Mesendoderm (in vitro differentiated cells): ENCODE measurements at regions not wholly inside any gene's neighbourhood (a gene's known extent, or its start where the extent isn't known, plus 50 kb on each side); places are given as distances from the start of the nearest gene placed in this dataset.

Source experiments
- DNase-seq: peaks from one replicate; pipeline ENCODE4 v3.0.0; 2013
- H2AK5ac ChIP-seq: 2 replicates; pipeline ENCODE4 v1.6.1; 2013; ENCODE audit warnings: low read length, inconsistent platforms
- H2BK120ac ChIP-seq: 2 replicates; pipeline ENCODE4 v1.6.1; 2013; ENCODE audit warnings: low read depth, mild to moderate bottlenecking, low read length, moderate library complexity, mixed read lengths
- H2BK15ac ChIP-seq: replicated peaks from 2 replicates; pipeline ENCODE4 v1.6.1; 2013; ENCODE audit warnings: low read depth, mild to moderate bottlenecking, moderate library complexity
- H2BK5ac ChIP-seq: 2 replicates; pipeline ENCODE4 v1.6.1; 2013; ENCODE audit warnings: low read length, inconsistent platforms
- H3K18ac ChIP-seq: 2 replicates; pipeline ENCODE4 v1.6.1; 2013; ENCODE audit warnings: mild to moderate bottlenecking, low read length, mixed read lengths
- H3K23ac ChIP-seq: one replicate; pipeline ENCODE4 v1.6.1; 2013; ENCODE audit warnings: low read length
- H3K27ac ChIP-seq: 2 replicates; pipeline ENCODE4 v1.5.1; 2013; ENCODE audit warnings: low read depth, mild to moderate bottlenecking, inconsistent platforms, low read length, moderate library complexity
- H3K27me3 ChIP-seq: 2 replicates; pipeline ENCODE4 v1.6.1; 2013; ENCODE audit warnings: low read length, control low read depth, mild to moderate bottlenecking, inconsistent platforms; ENCODE audit not compliant: insufficient read depth, poor library complexity
- H3K36me3 ChIP-seq: 2 replicates; pipeline ENCODE4 v1.6.1; 2013; ENCODE audit warnings: low read length, inconsistent platforms; ENCODE audit not compliant: control insufficient read depth, insufficient read depth
- H3K4ac ChIP-seq: one replicate; pipeline ENCODE4 v1.6.1; 2013; ENCODE audit warnings: low read depth, mild to moderate bottlenecking, low read length, moderate library complexity
- H3K4me1 ChIP-seq: 2 replicates; pipeline ENCODE4 v1.6.1; 2013; ENCODE audit warnings: low read depth, low read length, inconsistent platforms; ENCODE audit not compliant: control insufficient read depth
- H3K4me2 ChIP-seq: 2 replicates; pipeline ENCODE4 v1.6.1; 2013; ENCODE audit warnings: low read length
- H3K4me3 ChIP-seq: 2 replicates; pipeline ENCODE4 v1.5.1; 2013; ENCODE audit warnings: mild to moderate bottlenecking, low read length
- H3K56ac ChIP-seq: one replicate; pipeline ENCODE4 v1.6.1; 2013; ENCODE audit warnings: low read length
- H3K79me1 ChIP-seq: 2 replicates; pipeline ENCODE4 v1.6.1; 2013; ENCODE audit warnings: low read length, inconsistent platforms
- H3K79me2 ChIP-seq: 2 replicates; pipeline ENCODE4 v1.6.1; 2013; ENCODE audit warnings: mild to moderate bottlenecking, low read length; ENCODE audit not compliant: control insufficient read depth, insufficient read depth
- H3K9ac ChIP-seq: 2 replicates; pipeline ENCODE4 v1.6.1; 2013; ENCODE audit warnings: low read length, inconsistent platforms
- H4K5ac ChIP-seq: one replicate; pipeline ENCODE4 v1.6.1; 2013; ENCODE audit warnings: low read length
- H4K8ac ChIP-seq: one replicate; pipeline ENCODE4 v1.6.1; 2013; ENCODE audit warnings: low read depth, mild to moderate bottlenecking, control low read depth, low read length, moderate library complexity
- WGBS: extraction: QIAGEN DNeasy Blood & Tissue Kit; methylation state at CpG from one replicate; pipeline ENCODE4 v1.1.7; 2013; ENCODE audit warnings: low lambda C conversion rate, missing lambda C conversion rate; ENCODE audit not compliant: insufficient coverage; ENCODE audit errors: extremely low coverage; 5-methylcytosine and 5-hydroxymethylcytosine counted together

- Histone ChIP-seq H3K4me3 (no peak overlapping the region), H3K79me1 (no peaks in the 10 kb centered on the region), H2BK15ac (no peak overlapping the region), H3K4me1 (peaks cover 3% of the 10 kb centered on the region), H3K18ac (no peak overlapping the region), H3K23ac (no peak overlapping the region), H3K9ac (no peak overlapping the region), H3K56ac (no peak overlapping the region), H3K27ac (no peak overlapping the region), H3K4me2 (no peak overlapping the region), H2AK5ac (no peak overlapping the region), H4K8ac (no peak overlapping the region), H3K36me3 (no peaks in the 10 kb centered on the region), H4K5ac (no peak overlapping the region), H3K79me2 (no peaks in the 10 kb centered on the region), H3K4ac (no peak overlapping the region), H2BK5ac (no peak overlapping the region), H3K27me3 (no peaks in the 10 kb centered on the region), H2BK120ac (no peak overlapping the region)
- no peak for DNase-seq
- WGBS = no CpG with 5 or more reads among the region's 7 CpGs
Observed at GRCh38 chr5:67291671-67292070, 95.1 kb upstream of the CD180 start.

- no peak for DNase-seq
- Histone ChIP-seq H3K27me3 (no peaks in the 10 kb centered on the region), H3K27ac (no peak overlapping the region), H3K4me3 (no peak overlapping the region), H3K79me2 (no peaks in the 10 kb centered on the region), H3K23ac (no peak overlapping the region), H2BK15ac (no peak overlapping the region), H2BK120ac (no peak overlapping the region), H3K4me1 (peaks cover 3% of the 10 kb centered on the region), H3K4ac (no peak overlapping the region), H3K56ac (no peak overlapping the region), H3K9ac (no peak overlapping the region), H4K5ac (no peak overlapping the region), H3K4me2 (no peak overlapping the region), H3K79me1 (no peaks in the 10 kb centered on the region), H3K36me3 (no peaks in the 10 kb centered on the region), H2AK5ac (no peak overlapping the region), H4K8ac (no peak overlapping the region), H3K18ac (no peak overlapping the region), H2BK5ac (no peak overlapping the region)
- WGBS = no CpG with 5 or more reads among the region's 4 CpGs
Observed at GRCh38 chr5:67291066-67291465, 94.5 kb upstream of the CD180 start.

GRCh38 chr5:67290655-67291054, 94.1 kb upstream of the CD180 start:
- no peaks in the 10 kb centered on the region for H3K79me2 ChIP-seq
- H4K5ac ChIP-seq = no peak overlapping the region
- H3K4me2 ChIP-seq = no peak overlapping the region
- no peak overlapping the region for H2BK15ac ChIP-seq
- no peak overlapping the region for H2BK5ac ChIP-seq
- H3K4ac ChIP-seq = no peak overlapping the region
- no peak overlapping the region for H4K8ac ChIP-seq
- no peak overlapping the region for H3K4me3 ChIP-seq
- peaks cover 3% of the 10 kb centered on the region for H3K4me1 ChIP-seq
- no CpG with 5 or more reads among the region's 3 CpGs for WGBS
- no peaks in the 10 kb centered on the region for H3K36me3 ChIP-seq
- DNase-seq = no peak
- no peak overlapping the region for H3K18ac ChIP-seq
- no peak overlapping the region for H3K23ac ChIP-seq
- H2AK5ac ChIP-seq = no peak overlapping the region
- H3K56ac ChIP-seq = no peak overlapping the region
- H3K27me3 ChIP-seq = no peaks in the 10 kb centered on the region
- no peaks in the 10 kb centered on the region for H3K79me1 ChIP-seq
- no peak overlapping the region for H2BK120ac ChIP-seq
- no peak overlapping the region for H3K27ac ChIP-seq
- H3K9ac ChIP-seq = no peak overlapping the region

- no peak overlapping the region for H3K56ac ChIP-seq
- H3K27ac ChIP-seq = no peak overlapping the region
- H4K8ac ChIP-seq = no peak overlapping the region
- no peak overlapping the region for H3K4ac ChIP-seq
- H3K27me3 ChIP-seq = no peaks in the 10 kb centered on the region
- no peak overlapping the region for H2BK5ac ChIP-seq
- H3K23ac ChIP-seq = no peak overlapping the region
- no CpG with 5 or more reads among the region's 4 CpGs for WGBS
- H3K9ac ChIP-seq = no peak overlapping the region
- H3K18ac ChIP-seq = no peak overlapping the region
- H4K5ac ChIP-seq = no peak overlapping the region
- H2BK15ac ChIP-seq = no peak overlapping the region
- no peak overlapping the region for H3K4me2 ChIP-seq
- H2AK5ac ChIP-seq = no peak overlapping the region
- no peak overlapping the region for H3K4me3 ChIP-seq
- H3K4me1 ChIP-seq = peaks cover 3% of the 10 kb centered on the region
- no peak for DNase-seq
- H3K79me2 ChIP-seq = no peaks in the 10 kb centered on the region
- no peak overlapping the region for H2BK120ac ChIP-seq
- no peaks in the 10 kb centered on the region for H3K79me1 ChIP-seq
- H3K36me3 ChIP-seq = no peaks in the 10 kb centered on the region
Observed at GRCh38 chr5:67289763-67290521, 93.3 kb upstream of the CD180 start.

GRCh38 chr5:67287510-67288268, 91.1 kb upstream of the CD180 start:
- H2BK5ac ChIP-seq = no peak overlapping the region
- H3K27me3 ChIP-seq = no peaks in the 10 kb centered on the region
- H3K27ac ChIP-seq = no peak overlapping the region
- H3K56ac ChIP-seq = no peak overlapping the region
- H3K4me2 ChIP-seq = no peak overlapping the region
- no peaks in the 10 kb centered on the region for H3K36me3 ChIP-seq
- peaks cover 3% of the 10 kb centered on the region for H3K4me1 ChIP-seq
- no CpG with 5 or more reads among the region's 3 CpGs for WGBS
- no peak overlapping the region for H3K9ac ChIP-seq
- no peaks in the 10 kb centered on the region for H3K79me2 ChIP-seq
- H3K18ac ChIP-seq = no peak overlapping the region
- H2AK5ac ChIP-seq = no peak overlapping the region
- no peak overlapping the region for H3K23ac ChIP-seq
- no peak for DNase-seq
- no peak overlapping the region for H3K4me3 ChIP-seq
- no peaks in the 10 kb centered on the region for H3K79me1 ChIP-seq
- H2BK15ac ChIP-seq = no peak overlapping the region
- no peak overlapping the region for H2BK120ac ChIP-seq
- H4K8ac ChIP-seq = no peak overlapping the region
- no peak overlapping the region for H3K4ac ChIP-seq
- no peak overlapping the region for H4K5ac ChIP-seq
